ENCODE measurements at regions not wholly inside any gene's neighbourhood (a gene's known extent, or its start where the extent isn't known, plus 50 kb on each side); places are given as distances from the start of the nearest gene placed in this dataset.

DNA sequence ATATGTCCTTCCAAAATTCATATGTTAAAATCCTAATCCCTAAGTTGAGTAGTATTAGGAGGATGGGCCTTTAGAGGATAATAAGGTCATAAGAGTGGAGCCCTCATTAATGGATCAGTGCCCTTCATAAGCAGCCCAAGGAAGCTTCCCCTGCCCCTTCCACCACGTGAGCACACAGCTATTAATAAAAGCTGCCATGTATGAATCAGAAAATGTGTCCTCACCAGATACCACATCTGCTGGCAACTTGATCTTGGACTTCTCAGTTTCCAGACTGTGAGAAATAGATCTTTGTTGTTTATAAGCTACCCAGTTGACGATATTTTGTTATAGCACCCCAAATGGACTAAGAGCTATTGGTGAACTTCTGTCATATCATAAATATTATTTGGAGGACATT, 207.7 kb upstream of the HDDC2 start:
- Histone ChIP-seq H3K36me3 (ENCODE audit: control insufficient read depth in 4 of 4, insufficient read depth in 4 of 4, low read length in 4 of 4) (no peaks in the 10 kb centered on the region), H3K27ac (ENCODE audit: low read depth in 1 of 2, low read length in 1 of 2) (no peak overlapping the region), H3K4me1 (ENCODE audit: control insufficient read depth in 5 of 5, insufficient read depth in 5 of 5, low read length in 5 of 5) (peaks cover 0 to 4% (median 0%) of the 10 kb centered on the region in 5 donors), H3K9me3 (ENCODE audit: control insufficient read depth in 4 of 4, insufficient read depth in 3 of 4, low read length in 3 of 4) (peaks cover 0 to 2% (median 0%) of the 10 kb centered on the region in 4 donors), H3K4me3 (no peak overlapping the region), H3K27me3 (ENCODE audit: control insufficient read depth in 3 of 3, insufficient read depth in 3 of 3, low read length in 2 of 3) (no peaks in the 10 kb centered on the region), H3K9ac (ENCODE audit: insufficient read depth in 1 of 2, low read length in 2 of 2) (no peak overlapping the region)
- 85 to 86% methylated on average over 2 of the region's 2 CpGs for WGBS, 2 donors
- TF ChIP-seq, protein P1, sequence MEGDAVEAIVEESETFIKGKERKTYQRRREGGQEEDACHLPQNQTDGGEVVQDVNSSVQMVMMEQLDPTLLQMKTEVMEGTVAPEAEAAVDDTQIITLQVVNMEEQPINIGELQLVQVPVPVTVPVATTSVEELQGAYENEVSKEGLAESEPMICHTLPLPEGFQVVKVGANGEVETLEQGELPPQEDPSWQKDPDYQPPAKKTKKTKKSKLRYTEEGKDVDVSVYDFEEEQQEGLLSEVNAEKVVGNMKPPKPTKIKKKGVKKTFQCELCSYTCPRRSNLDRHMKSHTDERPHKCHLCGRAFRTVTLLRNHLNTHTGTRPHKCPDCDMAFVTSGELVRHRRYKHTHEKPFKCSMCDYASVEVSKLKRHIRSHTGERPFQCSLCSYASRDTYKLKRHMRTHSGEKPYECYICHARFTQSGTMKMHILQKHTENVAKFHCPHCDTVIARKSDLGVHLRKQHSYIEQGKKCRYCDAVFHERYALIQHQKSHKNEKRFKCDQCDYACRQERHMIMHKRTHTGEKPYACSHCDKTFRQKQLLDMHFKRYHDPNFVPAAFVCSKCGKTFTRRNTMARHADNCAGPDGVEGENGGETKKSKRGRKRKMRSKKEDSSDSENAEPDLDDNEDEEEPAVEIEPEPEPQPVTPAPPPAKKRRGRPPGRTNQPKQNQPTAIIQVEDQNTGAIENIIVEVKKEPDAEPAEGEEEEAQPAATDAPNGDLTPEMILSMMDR (IDR thresholded peaks at IDR 0.05; ENCODE audit: control extremely low read depth, extremely low read depth) = no peak
- no peak for DNase-seq
- ATAC-seq (ENCODE audit: insufficient read depth, low FRiP score) = no peak

DNA sequence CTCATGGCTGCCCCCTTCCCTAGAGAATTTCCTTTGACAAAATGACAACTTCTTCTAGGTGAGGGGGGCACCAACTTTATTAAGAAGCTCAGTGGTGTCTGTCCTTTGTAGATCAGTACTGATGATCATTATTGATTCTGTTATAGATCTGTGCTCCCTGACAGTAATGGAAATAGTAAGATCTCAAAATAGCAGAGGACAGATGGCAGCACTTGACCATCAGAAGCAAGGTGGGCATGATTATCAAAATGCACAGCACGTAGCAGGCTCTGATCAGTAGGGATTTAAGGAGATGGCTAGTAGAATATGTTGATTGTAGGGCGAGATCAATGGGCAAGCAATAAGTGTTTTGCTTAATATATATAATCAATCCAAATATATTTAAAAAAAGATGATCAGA, 208.6 kb upstream of the HDDC2 start:
- DNase-seq = no peak

DNA sequence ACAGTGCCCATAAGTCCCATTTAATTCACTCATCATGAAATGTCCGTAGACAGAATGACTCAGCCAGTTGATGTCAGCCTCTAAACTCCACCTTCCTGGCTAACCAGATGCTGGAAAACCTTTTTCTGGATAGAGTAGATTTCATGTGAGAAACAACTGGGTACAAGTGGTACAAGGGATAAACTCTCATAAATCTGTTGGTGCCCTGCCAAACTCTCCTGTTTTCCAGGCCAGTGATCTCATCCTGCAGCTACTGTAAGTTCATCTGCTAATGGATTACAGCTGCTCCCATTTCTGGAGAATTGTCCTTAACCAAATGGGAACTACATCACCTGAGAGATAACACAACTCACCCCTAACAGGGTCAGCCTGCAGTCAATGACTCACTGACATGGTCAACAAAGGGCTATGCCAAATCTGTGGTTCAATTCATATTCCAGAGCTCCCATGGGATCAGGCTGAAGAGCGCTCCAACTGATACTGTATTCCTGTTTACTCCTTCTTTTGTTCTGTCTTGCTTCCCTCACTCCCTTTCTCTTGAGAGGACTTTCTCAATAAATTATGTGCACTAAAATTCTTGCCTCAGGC, 210.1 kb upstream of the HDDC2 start:
- H3K4me3 ChIP-seq = no peak overlapping the region
- peaks cover 0 to 2% (median 0%) of the 10 kb centered on the region in 4 donors for H3K9me3 ChIP-seq (ENCODE audit: control insufficient read depth in 4 of 4, insufficient read depth in 3 of 4, low read length in 3 of 4)
- TF ChIP-seq, protein P1 (IDR thresholded peaks at IDR 0.05; ENCODE audit: control extremely low read depth, extremely low read depth) = no peak
- no peaks in the 10 kb centered on the region for H3K36me3 ChIP-seq (ENCODE audit: control insufficient read depth in 4 of 4, insufficient read depth in 4 of 4, low read length in 4 of 4)
- DNase-seq = no peak
- ATAC-seq (ENCODE audit: insufficient read depth, low FRiP score) = no peak
- no peaks in the 10 kb centered on the region for H3K27me3 ChIP-seq (ENCODE audit: control insufficient read depth in 3 of 3, insufficient read depth in 3 of 3, low read length in 2 of 3)
- no peak overlapping the region for H3K9ac ChIP-seq (ENCODE audit: insufficient read depth in 1 of 2, low read length in 2 of 2)
- H3K4me1 ChIP-seq (ENCODE audit: control insufficient read depth in 5 of 5, insufficient read depth in 5 of 5, low read length in 5 of 5) = peaks cover 0 to 4% (median 0%) of the 10 kb centered on the region in 5 donors
- WGBS, 2 donors = 85 to 97% methylated on average over 2 of the region's 2 CpGs
- H3K27ac ChIP-seq (ENCODE audit: low read depth in 1 of 2, low read length in 1 of 2) = no peak overlapping the region

More for the DNA sequence above, 208.6 kb upstream of the HDDC2 start:
- no peak overlapping the region for H3K4me3 ChIP-seq
- H3K4me1 ChIP-seq (ENCODE audit: control insufficient read depth in 5 of 5, insufficient read depth in 5 of 5, low read length in 5 of 5) = peaks cover 0 to 4% (median 0%) of the 10 kb centered on the region in 5 donors
- H3K27ac ChIP-seq (ENCODE audit: low read depth in 1 of 2, low read length in 1 of 2) = no peak overlapping the region
- H3K36me3 ChIP-seq (ENCODE audit: control insufficient read depth in 4 of 4, insufficient read depth in 4 of 4, low read length in 4 of 4) = no peaks in the 10 kb centered on the region
- 77 to 92% methylated on average over 2 of the region's 2 CpGs for WGBS, 2 donors
- H3K9ac ChIP-seq (ENCODE audit: insufficient read depth in 1 of 2, low read length in 2 of 2) = no peak overlapping the region
- no peaks in the 10 kb centered on the region for H3K27me3 ChIP-seq (ENCODE audit: control insufficient read depth in 3 of 3, insufficient read depth in 3 of 3, low read length in 2 of 3)
- ATAC-seq (ENCODE audit: insufficient read depth, low FRiP score) = no peak
- TF ChIP-seq, protein P1 (IDR thresholded peaks at IDR 0.05; ENCODE audit: control extremely low read depth, extremely low read depth) = no peak
- H3K9me3 ChIP-seq (ENCODE audit: control insufficient read depth in 4 of 4, insufficient read depth in 3 of 4, low read length in 3 of 4) = peaks cover 0 to 2% (median 0%) of the 10 kb centered on the region in 4 donors

DNA sequence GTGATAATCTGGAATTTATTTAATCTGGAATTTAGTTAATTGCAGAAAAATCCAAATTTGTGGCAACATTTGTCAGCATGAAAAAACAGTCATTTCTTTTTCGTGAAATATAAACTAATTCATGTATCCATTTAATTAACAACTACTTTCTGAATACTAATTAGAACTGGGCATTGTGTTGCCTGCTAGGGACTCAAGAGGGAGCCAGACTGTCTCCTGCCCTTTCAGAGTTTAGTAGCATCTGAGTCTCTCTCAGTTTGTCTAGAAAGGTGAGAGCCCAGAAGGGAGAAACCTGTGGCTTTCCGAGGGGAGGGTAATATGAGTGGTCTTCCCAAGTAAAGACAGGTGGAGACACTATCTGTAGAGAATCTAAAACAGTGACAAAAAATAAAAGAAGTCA, 210.9 kb upstream of the HDDC2 start:
- ATAC-seq (ENCODE audit: insufficient read depth, low FRiP score) = no peak

More for the DNA sequence above, 210.9 kb upstream of the HDDC2 start:
- Histone ChIP-seq H3K27me3 (ENCODE audit: control insufficient read depth in 3 of 3, insufficient read depth in 3 of 3, low read length in 2 of 3) (no peaks in the 10 kb centered on the region), H3K9ac (ENCODE audit: insufficient read depth in 1 of 2, low read length in 2 of 2) (no peak overlapping the region), H3K27ac (ENCODE audit: low read depth in 1 of 2, low read length in 1 of 2) (no peak overlapping the region), H3K9me3 (ENCODE audit: control insufficient read depth in 4 of 4, insufficient read depth in 3 of 4, low read length in 3 of 4) (no peaks in the 10 kb centered on the region), H3K4me1 (ENCODE audit: control insufficient read depth in 5 of 5, insufficient read depth in 5 of 5, low read length in 5 of 5) (peaks cover 0 to 4% (median 0%) of the 10 kb centered on the region in 5 donors), H3K36me3 (ENCODE audit: control insufficient read depth in 4 of 4, insufficient read depth in 4 of 4, low read length in 4 of 4) (no peaks in the 10 kb centered on the region), H3K4me3 (no peak overlapping the region)
- no peak for DNase-seq
- WGBS, 2 donors = 82 to 91% methylated on average over 2 of the region's 2 CpGs
- TF ChIP-seq, protein P1 (IDR thresholded peaks at IDR 0.05; ENCODE audit: control extremely low read depth, extremely low read depth) = no peak
